BLaER1 treated with 17β-estradiol and CSF1 and Interleukin-3, amounts not matched to agents 10 nM and 100 nM (cell line): ENCODE measurements at regions not wholly inside any gene's neighbourhood (a gene's known extent, or its start where the extent isn't known, plus 50 kb on each side); places are given as distances from the start of the nearest gene placed in this dataset.

ENCODE experiments used
- H3K27ac ChIP-seq, 11 experiments: shearing (Covaris generic); formaldehyde crosslinking; 2 replicates each; pipeline ENCODE4 v1.8.1; 2022
- H3K27me3 ChIP-seq, 11 experiments: shearing (Covaris generic); formaldehyde crosslinking; 2 replicates each; pipeline ENCODE4 v1.8.1; 2022
- H3K36me3 ChIP-seq, 11 experiments: shearing (Covaris generic); formaldehyde crosslinking; 2 replicates each; pipeline ENCODE4 v1.8.1; 2022
- H3K4me1 ChIP-seq, 10 experiments: shearing (Covaris generic); formaldehyde crosslinking; 2 replicates each; pipeline ENCODE4 v1.8.1; 2022
- H3K4me2 ChIP-seq, 11 experiments: shearing (Covaris generic); formaldehyde crosslinking; 2 replicates each; pipeline ENCODE4 v1.8.1; 2022
- H3K4me3 ChIP-seq, 10 experiments: shearing (Covaris generic); formaldehyde crosslinking; 2 replicates each; pipeline ENCODE4 v1.8.1; 2022
- H3K9ac ChIP-seq, 11 experiments: shearing (Covaris generic); formaldehyde crosslinking; 2 replicates each; pipeline ENCODE4 v1.8.1; 2022
- H3K9me3 ChIP-seq, 11 experiments: shearing (Covaris generic); formaldehyde crosslinking; replicated peaks in 1 of 11; 2 replicates each; pipeline ENCODE4 v1.8.1; 2022
- H4K20me1 ChIP-seq, 11 experiments: shearing (Covaris generic); formaldehyde crosslinking; 2 replicates each; pipeline ENCODE4 v1.8.1; 2022
- Cebpa-rat ChIP-seq, 11 experiments: shearing (Covaris generic); IDR thresholded peaks; 2 replicates each; pipeline ENCODE4 v1.8.1; 2022

- H3K27me3 ChIP-seq = no peaks in the 10 kb centered on the region
- H3K4me3 ChIP-seq = no peak overlapping the region
- peaks cover 0 to 5% (median 0%) of the 10 kb centered on the region in 11 experiments; a peak in 1 of 22 replicates for H3K9me3 ChIP-seq
- no peaks in the 10 kb centered on the region for H4K20me1 ChIP-seq
- no peak for TF ChIP-seq Cebpa-rat (IDR thresholded peaks at IDR 0.05)
- no peak overlapping the region for H3K4me2 ChIP-seq
- peaks cover 0 to 14% (median 8%) of the 10 kb centered on the region in 10 experiments; a peak in 15 of 20 replicates for H3K4me1 ChIP-seq
- H3K27ac ChIP-seq = no peak overlapping the region
- H3K9ac ChIP-seq = no peak overlapping the region
- no peaks in the 10 kb centered on the region for H3K36me3 ChIP-seq
Measured at GRCh38 chr1:239739375-239739774, 352.3 kb upstream of the FMN2 start.

GRCh38 chr1:239739919-239740318 is 351.8 kb upstream of the FMN2 start:
- Histone ChIP-seq H3K4me3 (no peak overlapping the region), H3K4me2 (0 out of 22 replicates have a peak overlapping the region, but pooled peaks of 1 of the 11 experiments have one; percentile 1), H3K9ac (no peak overlapping the region), H3K36me3 (no peaks in the 10 kb centered on the region), H3K9me3 (peaks cover 0 to 5% (median 0%) of the 10 kb centered on the region in 11 experiments; a peak in 1 of 22 replicates), H3K27me3 (no peaks in the 10 kb centered on the region), H3K27ac (no peak overlapping the region), H4K20me1 (no peaks in the 10 kb centered on the region), H3K4me1 (peaks cover 0 to 14% (median 8%) of the 10 kb centered on the region in 10 experiments; a peak in 15 of 20 replicates)
- TF ChIP-seq Cebpa-rat (IDR thresholded peaks at IDR 0.05) = no peak

GRCh38 chr1:239742416-239743109 is 349.1 kb upstream of the FMN2 start:
- Histone ChIP-seq H3K27ac (no peak overlapping the region), H3K4me1 (peaks cover 0 to 14% (median 8%) of the 10 kb centered on the region in 10 experiments; a peak in 15 of 20 replicates), H3K36me3 (no peaks in the 10 kb centered on the region), H3K9ac (no peak overlapping the region), H3K4me2 (peak overlapping the region in 10 of 11 experiments; percentile 22 to 67 (median 48); a peak in 13 of 22 replicates), H4K20me1 (no peaks in the 10 kb centered on the region), H3K9me3 (peaks cover 0 to 5% (median 0%) of the 10 kb centered on the region in 11 experiments; a peak in 1 of 22 replicates), H3K27me3 (no peaks in the 10 kb centered on the region), H3K4me3 (no peak overlapping the region)
- TF ChIP-seq Cebpa-rat (IDR thresholded peaks at IDR 0.05) = no peak

GRCh38 chr1:239744851-239745250 is 346.8 kb upstream of the FMN2 start:
- H3K27ac ChIP-seq = no peak overlapping the region
- H3K27me3 ChIP-seq = no peaks in the 10 kb centered on the region
- peaks cover 0 to 5% (median 0%) of the 10 kb centered on the region in 11 experiments; a peak in 1 of 22 replicates for H3K9me3 ChIP-seq
- no peak overlapping the region for H3K4me2 ChIP-seq
- H4K20me1 ChIP-seq = no peaks in the 10 kb centered on the region
- TF ChIP-seq Cebpa-rat (IDR thresholded peaks at IDR 0.05) = no peak
- no peak overlapping the region for H3K9ac ChIP-seq
- no peak overlapping the region for H3K4me3 ChIP-seq
- no peaks in the 10 kb centered on the region for H3K36me3 ChIP-seq
- H3K4me1 ChIP-seq = peaks cover 0 to 12% (median 8%) of the 10 kb centered on the region in 10 experiments; a peak in 15 of 20 replicates

- Histone ChIP-seq H3K27me3 (no peaks in the 10 kb centered on the region), H3K9ac (no peak overlapping the region), H3K36me3 (no peaks in the 10 kb centered on the region), H3K4me1 (peaks cover 0 to 13% (median 0%) of the 10 kb centered on the region in 10 experiments; a peak in 3 of 20 replicates), H3K9me3 (peaks cover 0 to 13% (median 0%) of the 10 kb centered on the region in 11 experiments; a peak in 6 of 22 replicates), H4K20me1 (no peaks in the 10 kb centered on the region), H3K27ac (no peak overlapping the region), H3K4me2 (no peak overlapping the region), H3K4me3 (no peak overlapping the region)
- no peak for TF ChIP-seq Cebpa-rat (IDR thresholded peaks at IDR 0.05)
Measured at GRCh38 chr1:239755107-239755912, 336.4 kb upstream of the FMN2 start.

- Histone ChIP-seq H3K36me3 (no peaks in the 10 kb centered on the region), H3K27me3 (no peaks in the 10 kb centered on the region), H3K9me3 (peaks cover 0 to 13% (median 0%) of the 10 kb centered on the region in 11 experiments; a peak in 6 of 22 replicates), H3K4me1 (peaks cover 0 to 13% (median 0%) of the 10 kb centered on the region in 10 experiments; a peak in 3 of 20 replicates), H3K4me3 (no peak overlapping the region), H3K9ac (no peak overlapping the region), H4K20me1 (no peaks in the 10 kb centered on the region), H3K27ac (no peak overlapping the region), H3K4me2 (no peak overlapping the region)
- no peak for TF ChIP-seq Cebpa-rat (IDR thresholded peaks at IDR 0.05)
Measured at GRCh38 chr1:239757716-239758115, 334.0 kb upstream of the FMN2 start.

- Histone ChIP-seq H3K4me1 (peaks cover 0 to 8% (median 0%) of the 10 kb centered on the region in 10 experiments; a peak in 3 of 20 replicates), H3K27me3 (no peaks in the 10 kb centered on the region), H4K20me1 (no peaks in the 10 kb centered on the region), H3K4me3 (no peak overlapping the region), H3K4me2 (no peak overlapping the region), H3K9ac (no peak overlapping the region), H3K27ac (no peak overlapping the region), H3K9me3 (peaks cover 0 to 13% (median 0%) of the 10 kb centered on the region in 11 experiments; a peak in 6 of 22 replicates), H3K36me3 (no peaks in the 10 kb centered on the region)
- no peak for TF ChIP-seq Cebpa-rat (IDR thresholded peaks at IDR 0.05)
Measured at GRCh38 chr1:239758756-239759155, 332.9 kb upstream of the FMN2 start.

- Histone ChIP-seq H3K4me3 (no peak overlapping the region), H3K27me3 (no peaks in the 10 kb centered on the region), H4K20me1 (no peaks in the 10 kb centered on the region), H3K4me2 (no peak overlapping the region), H3K27ac (no peak overlapping the region), H3K9me3 (no peaks in the 10 kb centered on the region; a peak in 1 of 22 replicates), H3K9ac (no peak overlapping the region), H3K36me3 (no peaks in the 10 kb centered on the region), H3K4me1 (no peaks in the 10 kb centered on the region)
- TF ChIP-seq Cebpa-rat (IDR thresholded peaks at IDR 0.05) = no peak
Measured at GRCh38 chr1:239761509-239761908, 330.2 kb upstream of the FMN2 start.

- H3K4me1 ChIP-seq = no peaks in the 10 kb centered on the region
- H3K27me3 ChIP-seq = no peaks in the 10 kb centered on the region
- H3K9ac ChIP-seq = no peak overlapping the region
- H3K4me3 ChIP-seq = no peak overlapping the region
- H3K4me2 ChIP-seq = no peak overlapping the region
- H3K9me3 ChIP-seq = no peaks in the 10 kb centered on the region
- no peaks in the 10 kb centered on the region for H3K36me3 ChIP-seq
- no peak overlapping the region for H3K27ac ChIP-seq
- H4K20me1 ChIP-seq = no peaks in the 10 kb centered on the region
- no peak for TF ChIP-seq Cebpa-rat (IDR thresholded peaks at IDR 0.05)
Measured at GRCh38 chr1:239763850-239764249, 327.8 kb upstream of the FMN2 start.
